Type B pancreatic cell (in vitro differentiated cells): ENCODE measurements at regions not wholly inside any gene's neighbourhood (a gene's known extent, or its start where the extent isn't known, plus 50 kb on each side); places are given as distances from the start of the nearest gene placed in this dataset.

Experiments
- DNase-seq: peaks from one replicate; pipeline ENCODE4 v3.0.0; 2021; ENCODE audit warnings: mixed read lengths; ENCODE audit not compliant: unreplicated experiment; ENCODE audit errors: extremely low spot score
- H3K27ac Mint-ChIP-seq: 2 replicates; pipeline ENCODE4 v1.8.0; 2021; ENCODE audit warnings: mild to moderate bottlenecking, mixed read lengths
- H3K27me3 Mint-ChIP-seq: 2 replicates; pipeline ENCODE4 v1.8.0; 2021; ENCODE audit warnings: mixed read lengths
- H3K36me3 Mint-ChIP-seq: 2 replicates; pipeline ENCODE4 v1.8.0; 2021; ENCODE audit warnings: mixed read lengths
- H3K4me1 Mint-ChIP-seq: one replicate; pipeline ENCODE4 v1.8.0; 2021; ENCODE audit warnings: mixed read lengths; ENCODE audit not compliant: unreplicated experiment
- H3K4me3 Mint-ChIP-seq: 2 replicates; pipeline ENCODE4 v1.8.0; 2021; ENCODE audit warnings: mild to moderate bottlenecking, mixed read lengths
- H3K9me3 Mint-ChIP-seq: 2 replicates; pipeline ENCODE4 v1.8.0; 2021; ENCODE audit warnings: mixed read lengths
- TF ChIP-seq, protein P1 (sequence below): fragments of 200-600 bp; sonication (generic); conservative IDR thresholded peaks from 2 replicates; pipeline ENCODE4 v1.5.0; 2021; ENCODE audit warnings: antibody characterized with exemption, mild to moderate bottlenecking

- H3K9me3 Mint-ChIP-seq = no peaks in the 10 kb centered on the region
Observed at GRCh38 chr2:104120171-104120570, 733.7 kb upstream of the POU3F3 start.

DNA sequence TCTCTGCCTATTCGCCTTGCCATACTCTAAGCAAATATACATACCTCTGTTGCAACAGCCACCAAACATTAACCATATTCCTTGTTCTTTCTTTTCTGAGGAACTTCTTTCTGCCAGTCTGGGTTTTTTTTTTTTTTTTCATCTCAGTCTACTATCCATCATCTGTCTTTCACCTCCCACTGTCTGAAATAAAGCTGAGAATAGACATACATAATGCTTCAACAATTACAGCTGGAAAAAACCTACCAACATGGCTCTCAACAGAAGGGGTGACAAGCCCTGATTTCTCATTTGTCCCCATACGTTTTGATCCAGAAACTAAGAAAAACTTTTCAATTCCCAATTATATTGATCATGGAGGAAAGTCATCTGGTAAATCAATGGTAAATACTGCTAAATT is 728.8 kb upstream of the POU3F3 start:
- H3K27me3 Mint-ChIP-seq = peaks cover 5% of the 10 kb centered on the region
- TF ChIP-seq, protein P1, sequence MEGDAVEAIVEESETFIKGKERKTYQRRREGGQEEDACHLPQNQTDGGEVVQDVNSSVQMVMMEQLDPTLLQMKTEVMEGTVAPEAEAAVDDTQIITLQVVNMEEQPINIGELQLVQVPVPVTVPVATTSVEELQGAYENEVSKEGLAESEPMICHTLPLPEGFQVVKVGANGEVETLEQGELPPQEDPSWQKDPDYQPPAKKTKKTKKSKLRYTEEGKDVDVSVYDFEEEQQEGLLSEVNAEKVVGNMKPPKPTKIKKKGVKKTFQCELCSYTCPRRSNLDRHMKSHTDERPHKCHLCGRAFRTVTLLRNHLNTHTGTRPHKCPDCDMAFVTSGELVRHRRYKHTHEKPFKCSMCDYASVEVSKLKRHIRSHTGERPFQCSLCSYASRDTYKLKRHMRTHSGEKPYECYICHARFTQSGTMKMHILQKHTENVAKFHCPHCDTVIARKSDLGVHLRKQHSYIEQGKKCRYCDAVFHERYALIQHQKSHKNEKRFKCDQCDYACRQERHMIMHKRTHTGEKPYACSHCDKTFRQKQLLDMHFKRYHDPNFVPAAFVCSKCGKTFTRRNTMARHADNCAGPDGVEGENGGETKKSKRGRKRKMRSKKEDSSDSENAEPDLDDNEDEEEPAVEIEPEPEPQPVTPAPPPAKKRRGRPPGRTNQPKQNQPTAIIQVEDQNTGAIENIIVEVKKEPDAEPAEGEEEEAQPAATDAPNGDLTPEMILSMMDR = no peak
- H3K27ac Mint-ChIP-seq = no peak overlapping the region
- no peak for DNase-seq
- no peaks in the 10 kb centered on the region for H3K36me3 Mint-ChIP-seq
- no peaks in the 10 kb centered on the region for H3K4me1 Mint-ChIP-seq
- H3K9me3 Mint-ChIP-seq = no peaks in the 10 kb centered on the region
- no peak overlapping the region for H3K4me3 Mint-ChIP-seq

More at GRCh38 chr2:104120171-104120570, 733.7 kb upstream of the POU3F3 start:
- Mint-ChIP-seq H3K27me3 (peaks cover 8% of the 10 kb centered on the region), H3K4me3 (no peak overlapping the region), H3K36me3 (no peaks in the 10 kb centered on the region), H3K4me1 (no peaks in the 10 kb centered on the region), H3K27ac (no peak overlapping the region)
- DNase-seq = no peak
- TF ChIP-seq, protein P1 = no peak

GRCh38 chr2:104127049-104127770 is 726.7 kb upstream of the POU3F3 start:
- H3K4me3 Mint-ChIP-seq = no peak overlapping the region
- no peaks in the 10 kb centered on the region for H3K4me1 Mint-ChIP-seq
- TF ChIP-seq, protein P1 = no peak
- H3K9me3 Mint-ChIP-seq = no peaks in the 10 kb centered on the region
- H3K36me3 Mint-ChIP-seq = no peaks in the 10 kb centered on the region
- H3K27ac Mint-ChIP-seq = no peak overlapping the region
- no peak for DNase-seq
- no peaks in the 10 kb centered on the region for H3K27me3 Mint-ChIP-seq

DNA sequence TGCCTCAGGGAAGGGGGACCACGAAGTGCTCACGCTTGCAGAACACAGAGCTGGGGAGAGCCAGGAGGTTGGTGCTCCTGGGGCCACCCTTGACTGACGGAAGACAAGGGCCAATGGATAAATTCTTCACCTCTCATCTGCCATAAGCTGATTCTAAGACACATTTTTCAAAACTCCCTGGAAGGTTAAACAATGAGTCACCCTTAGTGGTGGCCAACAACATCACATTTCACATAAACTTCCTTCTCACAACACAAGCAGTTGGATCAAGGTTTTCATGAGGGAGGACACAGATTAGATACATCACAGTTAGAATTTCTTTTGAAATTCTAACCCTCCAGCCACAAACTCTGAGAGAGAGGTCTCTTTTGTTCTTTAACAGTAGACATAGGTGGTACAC is 713.6 kb upstream of the POU3F3 start:
- no peak overlapping the region for H3K27ac Mint-ChIP-seq
- TF ChIP-seq, protein P1 = no peak
- DNase-seq = no peak
- H3K9me3 Mint-ChIP-seq = no peaks in the 10 kb centered on the region
- peaks cover 3% of the 10 kb centered on the region for H3K27me3 Mint-ChIP-seq
- no peaks in the 10 kb centered on the region for H3K4me1 Mint-ChIP-seq
- no peak overlapping the region for H3K4me3 Mint-ChIP-seq
- no peaks in the 10 kb centered on the region for H3K36me3 Mint-ChIP-seq

DNA sequence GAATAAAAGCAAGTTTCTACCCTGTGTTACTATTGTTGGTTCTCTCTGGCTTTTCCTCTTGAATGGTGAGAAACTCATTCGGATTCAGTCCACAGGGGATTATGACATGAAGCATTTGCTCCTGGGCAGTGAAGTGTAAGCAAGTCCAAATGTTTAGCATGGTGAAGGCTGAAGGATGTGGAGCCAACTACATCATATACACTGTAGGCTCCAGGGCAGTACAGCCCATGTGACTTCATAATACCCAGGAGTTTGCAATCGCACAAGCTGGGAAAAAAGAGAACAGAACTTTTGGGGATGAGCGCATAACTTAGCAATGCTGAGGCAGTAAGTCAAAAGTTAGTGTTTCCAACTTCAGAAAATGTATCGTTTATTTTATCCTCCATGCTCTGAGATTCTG is 695.7 kb upstream of the POU3F3 start:
- Mint-ChIP-seq H3K4me3 (no peak overlapping the region), H3K27ac (no peak overlapping the region), H3K36me3 (no peaks in the 10 kb centered on the region), H3K9me3 (no peaks in the 10 kb centered on the region), H3K27me3 (no peaks in the 10 kb centered on the region), H3K4me1 (no peaks in the 10 kb centered on the region)
- no peak for DNase-seq
- TF ChIP-seq, protein P1 = no peak
